CD4-positive, alpha-beta T cell (primary cell): ENCODE measurements at regions not wholly inside any gene's neighbourhood (a gene's known extent, or its start where the extent isn't known, plus 50 kb on each side); places are given as distances from the start of the nearest gene placed in this dataset.
A peak's percentile ranks its signal among the peaks of the same experiment; 100 is the strongest.

ENCODE experiments used
- ATAC-seq: fragments of 200-7000 bp; cut with Tn5 transposase; one replicate; pipeline ENCODE4 v1.10.0; 2022; ENCODE audit warnings: mild to moderate bottlenecking; ENCODE audit not compliant: poor library complexity
- CTCF ChIA-PET: fragments of 350-600 bp; sonication (Branson Sonifier 250); formaldehyde crosslinking; loops from one replicate; lab custom pipeline; 2021; ENCODE audit warnings: antibody characterized with exemption, inconsistent platforms; lab: Charles Lee
- POLR2A ChIA-PET: fragments of 350-600 bp; sonication (Branson Sonifier 250); formaldehyde crosslinking; loops from one replicate; lab custom pipeline; 2021; ENCODE audit warnings: antibody characterized with exemption, inconsistent platforms; lab: Charles Lee
- DNase-seq, 14 experiments: peaks; one replicate each; pipeline ENCODE4 v3.0.0-alpha.2; 2013 to 2020; ENCODE audit warnings: mixed read lengths in 2 of 14
- H3K27ac ChIP-seq, 2 donors: one replicate each; pipeline versions ENCODE4 v1.5.1 to v1.7.0; 2013; ENCODE audit warnings: low read length in 2 of 2, low read depth in 1 of 2, mild to moderate bottlenecking in 1 of 2
- H3K27me3 ChIP-seq, 2 experiments: 1 replicate in 1 of 2; 2 replicates in 1 of 2; pipeline versions ENCODE4 v1.6.1 to v1.7.0; 2013; ENCODE audit warnings: low read length in 2 of 2, control low read depth in 1 of 2, mild to moderate bottlenecking in 1 of 2, moderate library complexity in 1 of 2; ENCODE audit not compliant: insufficient read depth in 2 of 2, control insufficient read depth in 1 of 2
- H3K36me3 ChIP-seq: one replicate; pipeline ENCODE4 v1.6.1; 2013; ENCODE audit warnings: low read length, control low read depth; ENCODE audit not compliant: insufficient read depth
- H3K4me1 ChIP-seq: one replicate; pipeline ENCODE4 v1.6.1; 2013; ENCODE audit warnings: low read length, control low read depth; ENCODE audit not compliant: insufficient read depth
- H3K4me3 ChIP-seq: one replicate; pipeline ENCODE4 v1.5.1; 2013; ENCODE audit warnings: mild to moderate bottlenecking, low read length, moderate library complexity
- H3K9me3 ChIP-seq, 2 experiments: 1 replicate in 1 of 2; 2 replicates in 1 of 2; pipeline versions ENCODE4 v1.6.1 to v1.7.0; 2013; ENCODE audit warnings: low read length in 2 of 2, mild to moderate bottlenecking in 2 of 2, control low read depth in 1 of 2, moderate library complexity in 1 of 2; ENCODE audit not compliant: control insufficient read depth in 1 of 2, insufficient read depth in 1 of 2
- H3K27ac Mint-ChIP-seq: one replicate; pipeline ENCODE4 v1.8.0; 2020; ENCODE audit warnings: mixed read lengths
- H3K27me3 Mint-ChIP-seq: one replicate; pipeline ENCODE4 v1.8.0; 2021; ENCODE audit warnings: mixed read lengths
- H3K36me3 Mint-ChIP-seq: one replicate; pipeline ENCODE4 v1.8.0; 2021; ENCODE audit warnings: low read depth, mixed read lengths
- H3K4me1 Mint-ChIP-seq: one replicate; pipeline ENCODE4 v1.8.0; 2021; ENCODE audit warnings: low read depth, mixed read lengths
- H3K4me3 Mint-ChIP-seq: one replicate; pipeline ENCODE4 v1.8.0; 2020; ENCODE audit warnings: mild to moderate bottlenecking, mixed read lengths
- H3K9me3 Mint-ChIP-seq: one replicate; pipeline ENCODE4 v1.8.0; 2020; ENCODE audit warnings: mixed read lengths
- CTCF ChIP-seq: fragments of 200-600 bp; IDR thresholded peaks from one replicate; pipeline ENCODE4 v1.8.0; 2022; ENCODE audit warnings: antibody characterized with exemption, mild to moderate bottlenecking
- intact Hi-C, 2 experiments: fragments of 100-400 bp; cut with DNase I in 1 of 2; cut with micrococcal nuclease in 1 of 2; formaldehyde crosslinking; loops; one replicate each; pipeline versions ENCODE4 v1.15.1 to v1.9.0; 2023 to 2025; cut with DNase I, micrococcal nuclease

GRCh38 chr12:107491856-107492255 is 193.7 kb upstream of the PWP1 start:
- ChIA-PET CTCF (no interaction called here), POLR2A (no interaction called here)
- H3K4me3 Mint-ChIP-seq, result no peak overlapping the region
- DNase-seq (no peak), ATAC-seq (no peak)
- peaks cover 0 to 7% of the 10 kb centered on the region in 2 experiments for H3K9me3 ChIP-seq
- no peaks in the 10 kb centered on the region for H3K36me3 Mint-ChIP-seq
- intact Hi-C loops, result no loop called here
- H3K27ac ChIP-seq, result no peak overlapping the region
- TF ChIP-seq CTCF, result no peak
- H3K36me3 ChIP-seq, result no peaks in the 10 kb centered on the region
- peaks cover 51% of the 10 kb centered on the region for H3K4me1 Mint-ChIP-seq
- no peaks in the 10 kb centered on the region for H3K27me3 Mint-ChIP-seq
- no peak overlapping the region for H3K4me3 ChIP-seq
- peaks cover 32% of the 10 kb centered on the region for H3K4me1 ChIP-seq
- no peaks in the 10 kb centered on the region for H3K9me3 Mint-ChIP-seq
- H3K27me3 ChIP-seq, result no peaks in the 10 kb centered on the region
- H3K27ac Mint-ChIP-seq, result peak overlapping the region; percentile 80

- ChIA-PET POLR2A (no interaction called here), CTCF (no interaction called here)
- Histone ChIP-seq H3K27ac (no peak overlapping the region), H3K36me3 (no peaks in the 10 kb centered on the region), H3K4me1 (peaks cover 30% of the 10 kb centered on the region), H3K9me3 (peaks cover 0 to 7% of the 10 kb centered on the region in 2 experiments), H3K27me3 (no peaks in the 10 kb centered on the region), H3K4me3 (no peak overlapping the region)
- DNase-seq (no peak), ATAC-seq (no peak)
- Mint-ChIP-seq H3K27ac (peak overlapping the region; percentile 80), H3K36me3 (no peaks in the 10 kb centered on the region), H3K9me3 (no peaks in the 10 kb centered on the region), H3K27me3 (no peaks in the 10 kb centered on the region), H3K4me1 (peaks cover 45% of the 10 kb centered on the region), H3K4me3 (peak overlapping the region; percentile 2)
- intact Hi-C loops, result no loop called here
- no peak for TF ChIP-seq CTCF
Measured at GRCh38 chr12:107492393-107493134, 193.0 kb upstream of the PWP1 start.

- POLR2A ChIA-PET, result no interaction called here
- H3K4me3 Mint-ChIP-seq, result peak overlapping the region; percentile 2
- no peak for DNase-seq
- intact Hi-C loops, result no loop called here
- no peak overlapping the region for H3K4me3 ChIP-seq
- no peak for ATAC-seq
- CTCF ChIA-PET, result no interaction called here
- H3K36me3 Mint-ChIP-seq, result no peaks in the 10 kb centered on the region
- H3K36me3 ChIP-seq, result no peaks in the 10 kb centered on the region
- no peak for TF ChIP-seq CTCF
- H3K27ac ChIP-seq, result no peak overlapping the region
- H3K9me3 ChIP-seq, result peaks cover 0 to 7% of the 10 kb centered on the region in 2 experiments
- no peaks in the 10 kb centered on the region for H3K27me3 ChIP-seq
- peak overlapping the region; percentile 80 for H3K27ac Mint-ChIP-seq
- H3K9me3 Mint-ChIP-seq, result no peaks in the 10 kb centered on the region
- H3K4me1 ChIP-seq, result peaks cover 26% of the 10 kb centered on the region
- H3K4me1 Mint-ChIP-seq, result peaks cover 39% of the 10 kb centered on the region
- no peaks in the 10 kb centered on the region for H3K27me3 Mint-ChIP-seq
Measured at GRCh38 chr12:107493135-107493494, 192.5 kb upstream of the PWP1 start.
